Thyroid gland (tissue), 4 donors: ENCODE measurements at regions not wholly inside any gene's neighbourhood (a gene's known extent, or its start where the extent isn't known, plus 50 kb on each side); places are given as distances from the start of the nearest gene placed in this dataset.

Experiments
- CTCF ChIP-seq, 6 experiments: fragments of 200-600 bp in 3 of 6; fragments of 450-650 bp in 3 of 6; sonication (generic) in 3 of 6; IDR thresholded peaks; one replicate each; pipeline ENCODE4 v1.5.1; 2016 to 2019; ENCODE audit warnings: antibody characterized with exemption in 6 of 6, mild to moderate bottlenecking in 2 of 6, inconsistent platforms in 1 of 6, moderate library complexity in 1 of 6
- POLR2A ChIP-seq, 2 donors: fragments of 450-650 bp; IDR thresholded peaks; one replicate each; pipeline ENCODE4 v1.6.1; 2017; ENCODE audit warnings: antibody characterized with exemption in 2 of 2, mild to moderate bottlenecking in 2 of 2, moderate library complexity in 1 of 2

- TF ChIP-seq CTCF (IDR thresholded peaks at IDR 0.05) (no peak), POLR2A (IDR thresholded peaks at IDR 0.05) (no peak)
Observed at GRCh38 chr20:6660441-6660840, 107.0 kb upstream of the BMP2 start.
